NOMO-1 treated with DMSO at 0.1 percent for 48 hours (cell line): ENCODE measurements at regions not wholly inside any gene's neighbourhood (a gene's known extent, or its start where the extent isn't known, plus 50 kb on each side); places are given as distances from the start of the nearest gene placed in this dataset.
"Not testable (repeated sequence)": the region's sequence is repeated elsewhere in the genome, so short reads cannot be mapped to it uniquely, and the experiment has no call there.

Experiments
- DNase-seq: peaks from one replicate; lab custom pipeline; 2025; ENCODE audit not compliant: unreplicated experiment; lab: John Stamatoyannopoulos, UW

- peak; percentile 29 for DNase-seq
These were observed 83.2 kb downstream of the MANEA start for GRCh38 chr6:95660544-95660943.

- no peak for DNase-seq
These were observed 92.7 kb downstream of the MANEA start for GRCh38 chr6:95670011-95670463.

GRCh38 chr6:95676011-95676628 lies 98.8 kb downstream of the MANEA start:
- DNase-seq, result no peak

GRCh38 chr6:95679981-95680380 lies 102.6 kb downstream of the MANEA start:
- no peak for DNase-seq

- no peak for DNase-seq
These were observed 104.4 kb downstream of the MANEA start for GRCh38 chr6:95681736-95682135.

- no peak for DNase-seq
These were observed 105.1 kb downstream of the MANEA start for GRCh38 chr6:95682476-95682875.

GRCh38 chr6:95685822-95686221 lies 108.5 kb downstream of the MANEA start:
- DNase-seq, result no peak

- no peak for DNase-seq
These were observed 108.9 kb downstream of the MANEA start for GRCh38 chr6:95686272-95686671.

- DNase-seq, result no peak
These were observed 109.6 kb downstream of the MANEA start for GRCh38 chr6:95686895-95687294.

GRCh38 chr6:95687839-95688238 lies 110.5 kb downstream of the MANEA start:
- DNase-seq, result no peak

GRCh38 chr6:95690328-95690727 lies 113.0 kb downstream of the MANEA start:
- DNase-seq, result no peak

GRCh38 chr6:95693108-95693507 lies 115.8 kb downstream of the MANEA start:
- DNase-seq, result no peak

GRCh38 chr6:95698271-95698670 lies 120.9 kb downstream of the MANEA start:
- DNase-seq, result no peak

- no peak for DNase-seq
These were observed 146.3 kb downstream of the MANEA start for GRCh38 chr6:95723638-95724037.

GRCh38 chr6:95725344-95725743 lies 148.0 kb downstream of the MANEA start:
- no peak for DNase-seq

- no peak for DNase-seq
These were observed 162.8 kb downstream of the MANEA start for GRCh38 chr6:95740157-95740556.

GRCh38 chr6:95741045-95741444 lies 163.7 kb downstream of the MANEA start:
- no peak for DNase-seq

GRCh38 chr6:95742767-95743289 lies 165.5 kb downstream of the MANEA start:
- no peak for DNase-seq

GRCh38 chr6:95743591-95743990 lies 166.3 kb downstream of the MANEA start:
- no peak for DNase-seq

GRCh38 chr6:95758236-95759069 lies 181.1 kb downstream of the MANEA start:
- DNase-seq, result not testable (repeated sequence)

GRCh38 chr6:95767897-95768463 lies 190.6 kb downstream of the MANEA start:
- DNase-seq, result no peak

- no peak for DNase-seq
These were observed 191.2 kb downstream of the MANEA start for GRCh38 chr6:95768539-95768938.
